GM18519 (cell line): ENCODE measurements at regions not wholly inside any gene's neighbourhood (a gene's known extent, or its start where the extent isn't known, plus 50 kb on each side); places are given as distances from the start of the nearest gene placed in this dataset.

ENCODE experiments used
- ATAC-seq: cut with Tn5 transposase; IDR thresholded peaks from one replicate; pipeline ENCODE4 v1.9.1; 2021; ENCODE audit warnings: mild to moderate bottlenecking, moderate library complexity; ENCODE audit not compliant: unreplicated experiment, low FRiP score

DNA sequence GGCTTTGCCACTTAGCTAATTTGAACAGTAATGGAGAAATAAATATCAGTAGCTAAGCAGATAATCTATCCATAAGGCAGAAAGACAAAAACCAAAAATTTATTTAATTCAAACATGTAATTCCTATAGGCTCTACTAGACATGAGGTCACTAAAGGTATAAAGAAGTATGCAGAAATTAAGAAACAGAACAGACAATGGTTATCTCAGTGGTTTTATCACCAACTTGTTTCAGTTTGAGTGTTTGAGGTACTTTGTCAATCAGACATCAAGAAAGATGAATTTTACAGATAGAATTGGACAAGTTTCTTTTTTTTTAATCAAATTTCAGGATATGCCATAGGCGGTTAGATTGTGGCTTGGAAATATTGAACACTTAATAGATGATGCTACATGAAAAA, 67.4 kb upstream of the ZEB2 start:
- ATAC-seq, result no peak

DNA sequence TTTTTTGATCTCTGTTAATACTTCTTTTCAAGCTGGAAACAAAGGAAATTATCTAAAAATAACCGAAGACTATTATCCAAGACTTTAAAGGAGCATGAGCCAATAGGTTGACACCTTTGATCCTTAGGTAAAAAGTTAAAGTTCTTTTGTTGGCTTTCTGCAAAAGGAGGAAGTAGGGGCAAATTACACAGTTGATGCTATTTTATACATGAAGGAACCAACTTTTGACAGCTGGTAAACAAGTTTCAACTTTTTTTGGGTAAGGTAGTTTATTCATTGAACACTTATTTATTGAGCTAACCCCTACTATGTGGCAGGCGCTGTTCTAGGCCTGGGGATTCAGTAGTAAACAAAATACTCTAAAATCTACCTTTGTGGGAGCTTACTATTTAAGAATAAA, 66.6 kb upstream of the ZEB2 start:
- ATAC-seq, result no peak

- no peak for ATAC-seq
These were observed 64.0 kb upstream of the ZEB2 start for GRCh38 chr2:144583741-144584453.

DNA sequence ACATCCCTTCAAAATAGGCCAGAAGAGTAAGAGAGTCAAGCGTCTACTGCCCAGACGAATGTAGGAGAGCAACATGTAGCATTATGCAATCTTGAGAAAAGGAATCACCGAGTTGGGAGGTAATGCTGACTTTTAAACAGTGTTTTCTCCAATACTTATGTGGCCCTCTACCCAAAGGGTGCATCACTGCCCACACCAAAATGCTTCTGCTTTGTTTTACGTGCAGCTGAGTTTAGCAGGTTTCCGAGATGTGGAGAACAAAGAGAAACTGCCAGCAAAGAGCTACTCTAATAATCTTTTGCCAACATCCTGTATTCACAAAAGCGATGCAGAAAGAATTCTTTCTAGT, 63.4 kb upstream of the ZEB2 start:
- no peak for ATAC-seq

- ATAC-seq, result no peak
These were observed 62.9 kb upstream of the ZEB2 start for GRCh38 chr2:144582651-144583380.

- ATAC-seq, result no peak
These were observed 60.7 kb upstream of the ZEB2 start for GRCh38 chr2:144580521-144581161.

- ATAC-seq, result no peak
These were observed 59.6 kb upstream of the ZEB2 start for GRCh38 chr2:144579556-144579955.

- ATAC-seq, result no peak
These were observed 58.2 kb upstream of the ZEB2 start for GRCh38 chr2:144578099-144578498.

- peak; percentile 87 for ATAC-seq
These were observed 53.1 kb upstream of the ZEB2 start for GRCh38 chr2:144572977-144573376.

DNA sequence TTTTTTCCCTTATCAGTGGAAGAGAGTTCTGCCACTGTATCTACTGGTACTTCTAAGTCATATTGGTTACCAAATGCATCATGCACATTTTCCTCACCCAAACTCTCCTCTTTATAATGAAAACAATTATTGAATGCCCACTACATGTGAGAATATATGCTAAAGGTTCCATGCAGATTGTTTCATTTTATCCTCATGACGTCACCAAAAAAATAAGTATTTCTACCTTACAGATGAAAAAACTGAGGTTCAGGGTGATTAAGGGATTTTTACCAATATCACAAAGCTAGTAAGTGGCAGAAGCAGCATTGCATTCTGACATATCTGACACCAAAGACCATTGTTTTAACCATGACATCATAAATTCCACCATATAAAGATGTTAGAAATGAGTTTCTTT, 51.9 kb upstream of the ZEB2 start:
- ATAC-seq, result no peak

DNA sequence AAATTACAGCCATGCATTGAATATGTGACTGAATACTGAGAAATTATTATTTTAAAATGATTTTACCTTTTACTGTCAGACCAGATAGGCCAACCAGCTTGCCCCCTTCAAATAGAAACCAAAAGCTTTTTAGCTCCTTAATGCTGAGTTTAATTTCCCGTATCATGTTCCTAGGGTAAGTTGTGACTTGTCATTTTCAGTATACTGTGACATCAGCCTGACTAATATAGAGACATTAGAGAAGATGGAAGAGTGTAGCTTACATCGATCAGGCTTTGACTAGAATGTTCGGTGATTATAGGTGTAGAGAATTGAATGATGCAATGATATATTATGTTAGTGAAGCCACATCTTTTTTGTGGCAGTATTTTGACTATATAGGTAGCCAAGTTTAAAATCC, 50.6 kb upstream of the ZEB2 start:
- ATAC-seq, result no peak
